Endothelial cell (in vitro differentiated cells): ENCODE measurements at regions not wholly inside any gene's neighbourhood (a gene's known extent, or its start where the extent isn't known, plus 50 kb on each side); places are given as distances from the start of the nearest gene placed in this dataset.
"Not testable (repeated sequence)": the region's sequence is repeated elsewhere in the genome, so short reads cannot be mapped to it uniquely, and the experiment has no call there.

Experiments used
- DNase-seq: peaks from one replicate; pipeline ENCODE4 v3.0.0; 2021; ENCODE audit warnings: low spot score
- H3K27ac Mint-ChIP-seq: one replicate; pipeline ENCODE4 v1.8.0; 2021; ENCODE audit warnings: mixed read lengths, inconsistent platforms; ENCODE audit not compliant: unreplicated experiment
- H3K27me3 Mint-ChIP-seq: one replicate; pipeline ENCODE4 v1.8.0; 2021; ENCODE audit warnings: mild to moderate bottlenecking, moderate library complexity, mixed read lengths, inconsistent platforms; ENCODE audit not compliant: unreplicated experiment
- H3K36me3 Mint-ChIP-seq: one replicate; pipeline ENCODE4 v1.8.0; 2021; ENCODE audit warnings: mild to moderate bottlenecking, low read depth, mixed read lengths, inconsistent platforms; ENCODE audit not compliant: unreplicated experiment
- H3K4me1 Mint-ChIP-seq: one replicate; pipeline ENCODE4 v1.8.0; 2021; ENCODE audit warnings: mild to moderate bottlenecking, mixed read lengths, inconsistent platforms; ENCODE audit not compliant: unreplicated experiment
- H3K4me3 Mint-ChIP-seq: one replicate; pipeline ENCODE4 v1.8.0; 2021; ENCODE audit warnings: mild to moderate bottlenecking, mixed read lengths, inconsistent platforms; ENCODE audit not compliant: unreplicated experiment
- H3K9me3 Mint-ChIP-seq: one replicate; pipeline ENCODE4 v1.8.0; 2021; ENCODE audit warnings: mixed read lengths, inconsistent platforms; ENCODE audit not compliant: unreplicated experiment
- TF ChIP-seq, protein P1 (sequence below): fragments of 200-600 bp; sonication (generic); IDR thresholded peaks from one replicate; pipeline ENCODE4 v1.5.0; 2021; ENCODE audit warnings: antibody characterized with exemption; ENCODE audit not compliant: unreplicated experiment

DNA sequence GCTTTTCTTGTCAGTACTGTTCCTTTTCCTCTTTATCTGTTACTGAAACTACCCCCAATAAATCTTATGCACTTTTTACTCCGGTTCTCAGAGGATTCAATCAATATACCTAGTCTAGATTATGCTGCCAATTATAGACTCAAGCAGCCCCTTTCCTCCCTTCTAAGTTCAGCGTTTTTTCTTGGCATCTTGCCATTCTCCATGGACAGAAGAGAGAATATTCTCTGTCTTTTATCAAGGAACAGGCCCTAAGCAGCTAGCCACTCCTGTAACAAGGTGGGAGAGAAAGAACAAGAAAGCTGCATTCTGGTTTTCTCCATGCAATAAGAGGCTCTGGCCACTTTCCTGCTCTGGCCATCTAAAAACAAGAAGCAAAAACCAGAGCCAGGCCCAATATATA, 263.0 kb upstream of the ALG10 start:
- H3K4me1 Mint-ChIP-seq, result no peaks in the 10 kb centered on the region

DNA sequence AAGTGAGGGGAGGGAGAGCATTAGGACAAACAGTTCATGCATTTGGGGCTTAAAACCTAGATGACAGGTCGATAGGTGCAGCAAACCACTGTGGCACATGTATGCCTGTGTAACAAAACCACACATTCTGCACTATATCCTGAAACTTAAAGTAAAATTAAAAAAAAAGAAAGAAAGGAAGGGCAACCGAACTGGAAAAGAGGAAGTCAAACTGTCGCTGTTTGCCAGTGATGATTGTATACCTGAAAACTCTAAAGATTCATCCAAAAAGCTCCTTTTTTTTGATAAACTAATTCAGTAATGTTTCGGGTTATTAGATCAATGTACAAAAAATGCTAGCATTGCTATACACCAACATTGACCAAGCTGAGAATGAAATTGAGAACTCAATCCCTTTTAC, 259.0 kb upstream of the ALG10 start:
- Mint-ChIP-seq H3K9me3 (no peaks in the 10 kb centered on the region), H3K27ac (no peak overlapping the region), H3K27me3 (no peaks in the 10 kb centered on the region), H3K4me1 (no peaks in the 10 kb centered on the region), H3K4me3 (no peak overlapping the region), H3K36me3 (no peaks in the 10 kb centered on the region)
- TF ChIP-seq, protein P1, sequence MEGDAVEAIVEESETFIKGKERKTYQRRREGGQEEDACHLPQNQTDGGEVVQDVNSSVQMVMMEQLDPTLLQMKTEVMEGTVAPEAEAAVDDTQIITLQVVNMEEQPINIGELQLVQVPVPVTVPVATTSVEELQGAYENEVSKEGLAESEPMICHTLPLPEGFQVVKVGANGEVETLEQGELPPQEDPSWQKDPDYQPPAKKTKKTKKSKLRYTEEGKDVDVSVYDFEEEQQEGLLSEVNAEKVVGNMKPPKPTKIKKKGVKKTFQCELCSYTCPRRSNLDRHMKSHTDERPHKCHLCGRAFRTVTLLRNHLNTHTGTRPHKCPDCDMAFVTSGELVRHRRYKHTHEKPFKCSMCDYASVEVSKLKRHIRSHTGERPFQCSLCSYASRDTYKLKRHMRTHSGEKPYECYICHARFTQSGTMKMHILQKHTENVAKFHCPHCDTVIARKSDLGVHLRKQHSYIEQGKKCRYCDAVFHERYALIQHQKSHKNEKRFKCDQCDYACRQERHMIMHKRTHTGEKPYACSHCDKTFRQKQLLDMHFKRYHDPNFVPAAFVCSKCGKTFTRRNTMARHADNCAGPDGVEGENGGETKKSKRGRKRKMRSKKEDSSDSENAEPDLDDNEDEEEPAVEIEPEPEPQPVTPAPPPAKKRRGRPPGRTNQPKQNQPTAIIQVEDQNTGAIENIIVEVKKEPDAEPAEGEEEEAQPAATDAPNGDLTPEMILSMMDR, result no peak
- no peak for DNase-seq

More for the DNA sequence above, 263.0 kb upstream of the ALG10 start:
- TF ChIP-seq, protein P1, result no peak
- H3K27ac Mint-ChIP-seq, result no peak overlapping the region
- no peak for DNase-seq
- H3K36me3 Mint-ChIP-seq, result no peaks in the 10 kb centered on the region
- H3K9me3 Mint-ChIP-seq, result no peaks in the 10 kb centered on the region
- H3K4me3 Mint-ChIP-seq, result no peak overlapping the region
- H3K27me3 Mint-ChIP-seq, result no peaks in the 10 kb centered on the region

DNA sequence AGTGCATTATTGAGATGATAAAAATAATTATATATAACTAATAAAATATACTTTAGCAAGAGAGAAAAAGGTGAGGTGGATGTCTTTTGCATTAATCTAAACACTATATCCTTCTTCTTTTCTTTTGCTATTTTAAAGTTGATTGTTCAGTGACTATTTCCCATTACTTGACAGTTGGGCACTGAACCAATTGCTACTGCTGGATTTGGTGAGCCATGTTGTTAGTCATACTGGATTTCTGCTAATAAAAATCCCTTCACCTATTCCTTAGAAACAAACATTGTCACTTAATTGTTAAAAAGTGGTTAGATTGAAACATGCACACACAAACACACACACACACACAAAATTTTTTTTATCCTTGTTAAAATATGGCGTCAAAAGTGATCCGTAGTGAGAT, 251.6 kb upstream of the ALG10 start:
- peaks cover 4% of the 10 kb centered on the region for H3K9me3 Mint-ChIP-seq
- no peak overlapping the region for H3K27ac Mint-ChIP-seq
- H3K4me3 Mint-ChIP-seq, result no peak overlapping the region
- H3K36me3 Mint-ChIP-seq, result no peaks in the 10 kb centered on the region
- DNase-seq, result no peak
- no peaks in the 10 kb centered on the region for H3K4me1 Mint-ChIP-seq
- H3K27me3 Mint-ChIP-seq, result no peaks in the 10 kb centered on the region
- TF ChIP-seq, protein P1, result no peak

DNA sequence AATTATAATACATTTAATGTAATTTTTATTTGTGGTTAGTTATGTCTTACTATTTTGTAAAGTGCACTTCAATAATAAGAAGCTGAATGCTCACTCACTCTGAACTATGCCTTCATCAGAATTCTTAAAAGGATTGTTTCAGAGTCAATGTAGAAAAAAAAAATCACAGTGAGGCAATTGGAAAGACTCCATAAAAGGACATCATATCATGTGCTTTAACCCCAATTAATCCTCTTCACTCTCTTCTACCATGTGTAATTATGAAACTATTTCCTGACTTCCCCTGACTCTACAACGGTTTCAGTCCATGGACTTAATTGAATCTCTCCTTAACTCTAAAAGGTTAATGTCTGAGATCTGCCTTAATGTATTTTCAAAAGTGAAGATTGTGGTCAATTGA, 250.4 kb upstream of the ALG10 start:
- Mint-ChIP-seq H3K27ac (no peak overlapping the region), H3K4me3 (no peak overlapping the region), H3K27me3 (no peaks in the 10 kb centered on the region), H3K4me1 (no peaks in the 10 kb centered on the region), H3K9me3 (peaks cover 4% of the 10 kb centered on the region), H3K36me3 (no peaks in the 10 kb centered on the region)
- TF ChIP-seq, protein P1, result no peak
- no peak for DNase-seq

DNA sequence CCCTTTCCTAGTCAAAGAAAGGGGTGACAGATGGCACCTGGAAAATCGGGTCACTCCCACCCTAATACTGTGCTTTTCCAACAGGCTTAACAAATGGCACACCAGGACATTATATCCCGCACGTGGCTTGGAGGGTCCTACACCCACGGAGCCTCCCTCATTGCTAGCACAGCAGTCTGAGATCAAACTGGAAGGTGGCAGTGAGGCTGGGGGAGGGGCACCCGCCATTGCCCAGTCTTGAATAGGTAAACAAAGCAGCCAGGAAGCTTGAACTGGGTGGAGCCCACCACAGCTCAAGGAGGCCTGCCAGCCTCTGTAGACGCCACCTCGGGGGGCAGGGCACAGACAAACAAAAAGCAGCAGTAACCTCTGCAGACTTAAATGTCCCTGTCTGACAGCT, 249.2 kb upstream of the ALG10 start:
- not testable (repeated sequence) for H3K27ac Mint-ChIP-seq, H3K27me3 Mint-ChIP-seq, H3K4me3 Mint-ChIP-seq, H3K9me3 Mint-ChIP-seq, H3K36me3 Mint-ChIP-seq, H3K4me1 Mint-ChIP-seq, DNase-seq

DNA sequence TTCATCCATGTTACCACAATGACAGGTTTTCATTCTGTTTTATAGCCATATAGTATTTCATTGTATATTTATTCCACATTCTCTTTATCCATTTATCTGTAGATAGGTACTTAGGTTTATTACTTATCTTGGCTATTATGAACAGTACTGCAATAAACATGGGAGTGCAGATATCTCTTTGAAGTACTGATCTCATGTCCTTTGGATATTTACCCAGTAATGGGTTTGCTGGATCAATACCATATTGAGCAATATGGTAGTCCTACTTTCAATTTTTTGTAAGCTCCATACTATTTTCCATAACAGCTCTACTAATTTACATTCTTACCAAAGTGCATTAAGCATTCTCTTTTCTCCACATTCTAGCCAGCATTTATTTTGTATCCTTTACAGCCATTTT, 235.8 kb upstream of the ALG10 start:
- no peak for DNase-seq
- Mint-ChIP-seq H3K36me3 (no peaks in the 10 kb centered on the region), H3K4me1 (no peaks in the 10 kb centered on the region), H3K4me3 (no peak overlapping the region), H3K27ac (no peak overlapping the region), H3K27me3 (no peaks in the 10 kb centered on the region), H3K9me3 (no peaks in the 10 kb centered on the region)
- TF ChIP-seq, protein P1, result no peak
